ENCODE measurements at regions not wholly inside any gene's neighbourhood (a gene's known extent, or its start where the extent isn't known, plus 50 kb on each side); places are given as distances from the start of the nearest gene placed in this dataset.

GRCh38 chr2:194105358-194105757 lies 1551.7 kb upstream of the SLC39A10 start:
- no peak overlapping the region for H3K9ac ChIP-seq (ENCODE audit: low read length in 3 of 3)
- no peaks in the 10 kb centered on the region for H3K9me3 ChIP-seq (ENCODE audit: control insufficient read depth in 2 of 3, insufficient read depth in 1 of 3, low read length in 3 of 3)
- DNase-seq, result no peak
- no peak overlapping the region for H3K27ac ChIP-seq (ENCODE audit: low read depth in 2 of 2, low read length in 2 of 2)
- TF ChIP-seq CTCF (IDR thresholded peaks at IDR 0.05; ENCODE audit: borderline replicate concordance, extremely low read depth, insufficient read depth), result no peak
- no peak for FAIRE-seq
- H3K36me3 ChIP-seq (ENCODE audit: control insufficient read depth in 2 of 3, insufficient read depth in 3 of 3, low read length in 3 of 3), result no peaks in the 10 kb centered on the region
- intact Hi-C loops (cut with DNase I), result no loop called here
- no peak overlapping the region for H3K4me3 ChIP-seq (ENCODE audit: low read length in 3 of 3)
- no peaks in the 10 kb centered on the region for H3K27me3 ChIP-seq (ENCODE audit: control insufficient read depth, insufficient read depth, low read length)
- H3K4me1 ChIP-seq (ENCODE audit: control insufficient read depth in 2 of 3, insufficient read depth in 2 of 3, low read depth in 1 of 3, low read length in 3 of 3), result no peaks in the 10 kb centered on the region

- no peak for TF ChIP-seq CTCF (IDR thresholded peaks at IDR 0.05; ENCODE audit: borderline replicate concordance, extremely low read depth, insufficient read depth)
- Histone ChIP-seq H3K27me3 (ENCODE audit: control insufficient read depth, insufficient read depth, low read length) (no peaks in the 10 kb centered on the region), H3K9ac (ENCODE audit: low read length in 3 of 3) (no peak overlapping the region), H3K4me3 (ENCODE audit: low read length in 3 of 3) (no peak overlapping the region), H3K4me1 (ENCODE audit: control insufficient read depth in 2 of 3, insufficient read depth in 2 of 3, low read depth in 1 of 3, low read length in 3 of 3) (no peaks in the 10 kb centered on the region), H3K9me3 (ENCODE audit: control insufficient read depth in 2 of 3, insufficient read depth in 1 of 3, low read length in 3 of 3) (no peaks in the 10 kb centered on the region), H3K27ac (ENCODE audit: low read depth in 2 of 2, low read length in 2 of 2) (no peak overlapping the region), H3K36me3 (ENCODE audit: control insufficient read depth in 2 of 3, insufficient read depth in 3 of 3, low read length in 3 of 3) (no peaks in the 10 kb centered on the region)
- intact Hi-C loops (cut with DNase I), result no loop called here
- FAIRE-seq, result no peak
- DNase-seq, result no peak
These were observed 1552.3 kb upstream of the SLC39A10 start for GRCh38 chr2:194104687-194105086.

DNA sequence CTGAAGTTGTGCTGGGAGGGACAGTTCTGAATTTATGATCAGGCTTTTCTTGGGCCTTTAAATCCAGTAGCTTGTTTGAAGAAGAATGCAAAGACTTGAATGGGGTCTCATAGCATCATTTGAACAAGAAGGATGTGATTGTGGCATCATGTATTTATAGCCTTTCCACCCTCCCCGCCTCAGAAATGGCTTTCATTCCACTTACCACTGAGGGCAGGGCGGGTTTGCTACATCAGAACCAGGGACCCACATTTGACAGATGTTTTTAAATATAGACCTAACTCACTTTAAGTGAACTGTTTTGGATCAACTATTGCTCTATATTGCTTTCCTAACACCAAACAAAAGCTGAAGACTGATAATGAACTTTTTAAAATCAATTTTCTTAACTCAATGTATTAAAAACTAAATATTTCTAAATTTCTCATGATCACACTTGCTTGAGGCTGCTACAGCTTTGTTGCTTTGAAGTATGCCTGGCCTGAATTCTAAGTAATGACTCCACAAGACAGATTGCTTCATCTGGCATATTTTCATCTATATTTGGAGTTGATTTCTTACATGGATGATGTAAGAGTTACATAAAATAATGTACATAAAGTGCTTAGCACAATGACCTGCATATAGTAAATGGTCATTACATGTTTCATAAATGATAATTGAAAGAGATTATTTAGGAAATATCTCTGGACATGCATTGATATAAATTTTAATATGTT lies 1552.9 kb upstream of the SLC39A10 start:
- no peak for TF ChIP-seq CTCF (IDR thresholded peaks at IDR 0.05; ENCODE audit: borderline replicate concordance, extremely low read depth, insufficient read depth)
- H3K9me3 ChIP-seq (ENCODE audit: control insufficient read depth in 2 of 3, insufficient read depth in 1 of 3, low read length in 3 of 3), result no peaks in the 10 kb centered on the region
- no peak overlapping the region for H3K27ac ChIP-seq (ENCODE audit: low read depth in 2 of 2, low read length in 2 of 2)
- H3K4me1 ChIP-seq (ENCODE audit: control insufficient read depth in 2 of 3, insufficient read depth in 2 of 3, low read depth in 1 of 3, low read length in 3 of 3), result no peaks in the 10 kb centered on the region
- no peaks in the 10 kb centered on the region for H3K36me3 ChIP-seq (ENCODE audit: control insufficient read depth in 2 of 3, insufficient read depth in 3 of 3, low read length in 3 of 3)
- no peak overlapping the region for H3K9ac ChIP-seq (ENCODE audit: low read length in 3 of 3)
- DNase-seq, result no peak
- no peak for FAIRE-seq
- H3K27me3 ChIP-seq (ENCODE audit: control insufficient read depth, insufficient read depth, low read length), result no peaks in the 10 kb centered on the region
- no peak overlapping the region for H3K4me3 ChIP-seq (ENCODE audit: low read length in 3 of 3)
- intact Hi-C loops (cut with DNase I), result no loop called here

- no peak overlapping the region for H3K27ac ChIP-seq (ENCODE audit: low read depth in 2 of 2, low read length in 2 of 2)
- H3K9me3 ChIP-seq (ENCODE audit: control insufficient read depth in 2 of 3, insufficient read depth in 1 of 3, low read length in 3 of 3), result no peaks in the 10 kb centered on the region
- FAIRE-seq (no peak), DNase-seq (no peak)
- H3K4me1 ChIP-seq (ENCODE audit: control insufficient read depth in 2 of 3, insufficient read depth in 2 of 3, low read depth in 1 of 3, low read length in 3 of 3), result no peaks in the 10 kb centered on the region
- H3K9ac ChIP-seq (ENCODE audit: low read length in 3 of 3), result no peak overlapping the region
- no peak for TF ChIP-seq CTCF (IDR thresholded peaks at IDR 0.05; ENCODE audit: borderline replicate concordance, extremely low read depth, insufficient read depth)
- H3K27me3 ChIP-seq (ENCODE audit: control insufficient read depth, insufficient read depth, low read length), result no peaks in the 10 kb centered on the region
- intact Hi-C loops (cut with DNase I), result no loop called here
- H3K36me3 ChIP-seq (ENCODE audit: control insufficient read depth in 2 of 3, insufficient read depth in 3 of 3, low read length in 3 of 3), result no peaks in the 10 kb centered on the region
- H3K4me3 ChIP-seq (ENCODE audit: low read length in 3 of 3), result no peak overlapping the region
These were observed 1554.5 kb upstream of the SLC39A10 start for GRCh38 chr2:194102546-194102945.
